ENCODE measurements at regions not wholly inside any gene's neighbourhood (a gene's known extent, or its start where the extent isn't known, plus 50 kb on each side); places are given as distances from the start of the nearest gene placed in this dataset.
"Not testable (repeated sequence)": the region's sequence is repeated elsewhere in the genome, so short reads cannot be mapped to it uniquely, and the experiment has no call there.

- not testable (repeated sequence) for TF ChIP-seq CTCF (conservative IDR thresholded peaks at IDR 0.05; ENCODE audit: low read depth, low read length); MAFK (IDR thresholded peaks at IDR 0.05; ENCODE audit: low read depth, low read length); POLR2A (IDR thresholded peaks at IDR 0.05; ENCODE audit: low read depth, low read length); CHD1 (IDR thresholded peaks at IDR 0.05; ENCODE audit: low read depth, low read length); BHLHE40 (IDR thresholded peaks at IDR 0.05; ENCODE audit: low read depth, low read length); SMC3 (IDR thresholded peaks at IDR 0.05; ENCODE audit: low read depth, low read length); ELK1 (IDR thresholded peaks at IDR 0.05; ENCODE audit: borderline replicate concordance, low read depth, low read length); CEBPB (IDR thresholded peaks at IDR 0.05; ENCODE audit: low read depth, low read length); RAD21 (IDR thresholded peaks at IDR 0.05; ENCODE audit: low read length); MAZ (IDR thresholded peaks at IDR 0.05; ENCODE audit: borderline replicate concordance, low read depth, low read length)
Measured at GRCh38 chr16:13336907-13337881, 435.8 kb downstream of the SHISA9 start.

All from IMR-90 (cell line).